Upper lobe of left lung (tissue), 6 donors: ENCODE measurements at regions not wholly inside any gene's neighbourhood (a gene's known extent, or its start where the extent isn't known, plus 50 kb on each side); places are given as distances from the start of the nearest gene placed in this dataset.

Experiments used
- ATAC-seq, 2 donors: fragments of 200-7000 bp; cut with Tn5 transposase; one replicate each; pipeline ENCODE4 v1.9.1; 2022; ENCODE audit warnings: mild to moderate bottlenecking in 2 of 2, moderate library complexity in 2 of 2; ENCODE audit not compliant: low FRiP score in 2 of 2
- DNase-seq, 2 donors: peaks; one replicate each; pipeline ENCODE4 v3.0.0-alpha.2; 2019 to 2020
- H3K27ac ChIP-seq, 4 donors: fragments of 200-600 bp; sonication (generic); one replicate each; pipeline ENCODE4 v1.5.1; 2016 to 2019
- H3K27me3 ChIP-seq, 4 donors: fragments of 200-600 bp; sonication (generic); one replicate each; pipeline ENCODE4 v1.5.1; 2017 to 2019
- H3K36me3 ChIP-seq, 4 donors: fragments of 200-600 bp; sonication (generic); one replicate each; pipeline ENCODE4 v1.5.1; 2016 to 2019
- H3K4me1 ChIP-seq, 4 donors: fragments of 200-600 bp; sonication (generic); one replicate each; pipeline ENCODE4 v1.5.1; 2018 to 2019
- H3K4me3 ChIP-seq, 4 donors: fragments of 200-600 bp; sonication (generic); one replicate each; pipeline ENCODE4 v1.5.1; 2017 to 2019; ENCODE audit warnings: mild to moderate bottlenecking in 2 of 4, moderate library complexity in 1 of 4
- H3K9me3 ChIP-seq, 4 donors: fragments of 200-600 bp; sonication (generic); one replicate each; pipeline ENCODE4 v1.5.1; 2018 to 2019
- EP300 ChIP-seq, 4 donors: sonication (generic); formaldehyde crosslinking; IDR thresholded peaks; one replicate each; pipeline ENCODE4 v1.5.1; 2017; ENCODE audit warnings: antibody characterized with exemption in 4 of 4, control low read depth in 2 of 4
- POLR2A ChIP-seq, 4 donors: fragments of 450-650 bp; IDR thresholded peaks; one replicate each; pipeline ENCODE4 v1.5.1; 2016 to 2017; ENCODE audit warnings: antibody characterized with exemption in 4 of 4, mild to moderate bottlenecking in 2 of 4
- POLR2AphosphoS5 ChIP-seq, 2 donors: sonication (generic); formaldehyde crosslinking; IDR thresholded peaks; one replicate each; pipeline ENCODE4 v1.5.1; 2017; ENCODE audit warnings: antibody characterized with exemption in 2 of 2
- WGBS, 2 donors: methylation state at CpG; one replicate each; pipeline ENCODE4 v1.1.5; 2017 to 2018; 5-methylcytosine and 5-hydroxymethylcytosine counted together
- TF ChIP-seq, protein P1 (sequence below), 6 experiments: fragments of 450-650 bp in 4 of 6; fragments of 200-600 bp in 2 of 6; sonication (generic) in 2 of 6; IDR thresholded peaks; one replicate each; pipeline ENCODE4 v1.5.1; 2016 to 2019; ENCODE audit warnings: antibody characterized with exemption in 6 of 6
- donor health status: DM: no; HTN: no; CAD: no; lungs with moderate emphysema.
- donor health status: DM: no; HTN: yes; CAD: no; lungs with severe emphysema.

DNA sequence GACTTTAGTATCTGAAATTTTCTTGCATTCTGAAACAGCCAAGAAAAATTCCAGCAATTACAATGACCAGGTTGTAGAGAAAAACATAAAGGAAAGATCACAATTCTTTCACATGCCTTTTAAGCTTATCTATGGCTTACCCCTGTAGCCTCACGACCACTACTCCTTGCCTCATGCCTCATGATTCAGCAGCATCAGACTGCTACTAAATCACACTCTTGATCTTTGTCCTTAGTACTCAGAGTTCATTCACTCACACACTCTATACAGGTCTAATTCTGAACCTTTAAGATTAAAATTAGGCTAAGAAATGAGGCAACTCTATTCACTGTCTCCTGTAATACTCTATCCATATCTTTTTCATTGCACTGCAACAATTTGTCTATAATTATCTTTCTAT lies 415.1 kb downstream of the MLLT3 start:
- WGBS, 2 donors, result 58 to 65% methylated on average over 1 of the region's 1 CpG
- ATAC-seq (no peak), DNase-seq (no peak)
- TF ChIP-seq EP300 (IDR thresholded peaks at IDR 0.05) (no peak), POLR2AphosphoS5 (IDR thresholded peaks at IDR 0.05) (no peak)
- TF ChIP-seq, protein P1, sequence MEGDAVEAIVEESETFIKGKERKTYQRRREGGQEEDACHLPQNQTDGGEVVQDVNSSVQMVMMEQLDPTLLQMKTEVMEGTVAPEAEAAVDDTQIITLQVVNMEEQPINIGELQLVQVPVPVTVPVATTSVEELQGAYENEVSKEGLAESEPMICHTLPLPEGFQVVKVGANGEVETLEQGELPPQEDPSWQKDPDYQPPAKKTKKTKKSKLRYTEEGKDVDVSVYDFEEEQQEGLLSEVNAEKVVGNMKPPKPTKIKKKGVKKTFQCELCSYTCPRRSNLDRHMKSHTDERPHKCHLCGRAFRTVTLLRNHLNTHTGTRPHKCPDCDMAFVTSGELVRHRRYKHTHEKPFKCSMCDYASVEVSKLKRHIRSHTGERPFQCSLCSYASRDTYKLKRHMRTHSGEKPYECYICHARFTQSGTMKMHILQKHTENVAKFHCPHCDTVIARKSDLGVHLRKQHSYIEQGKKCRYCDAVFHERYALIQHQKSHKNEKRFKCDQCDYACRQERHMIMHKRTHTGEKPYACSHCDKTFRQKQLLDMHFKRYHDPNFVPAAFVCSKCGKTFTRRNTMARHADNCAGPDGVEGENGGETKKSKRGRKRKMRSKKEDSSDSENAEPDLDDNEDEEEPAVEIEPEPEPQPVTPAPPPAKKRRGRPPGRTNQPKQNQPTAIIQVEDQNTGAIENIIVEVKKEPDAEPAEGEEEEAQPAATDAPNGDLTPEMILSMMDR (IDR thresholded peaks at IDR 0.05), result no peak
- H3K4me3 ChIP-seq, result no peak overlapping the region
- H3K36me3 ChIP-seq, result no peaks in the 10 kb centered on the region
- no peaks in the 10 kb centered on the region for H3K4me1 ChIP-seq
- no peaks in the 10 kb centered on the region for H3K9me3 ChIP-seq
- no peak overlapping the region for H3K27ac ChIP-seq
- H3K27me3 ChIP-seq, result no peaks in the 10 kb centered on the region

DNA sequence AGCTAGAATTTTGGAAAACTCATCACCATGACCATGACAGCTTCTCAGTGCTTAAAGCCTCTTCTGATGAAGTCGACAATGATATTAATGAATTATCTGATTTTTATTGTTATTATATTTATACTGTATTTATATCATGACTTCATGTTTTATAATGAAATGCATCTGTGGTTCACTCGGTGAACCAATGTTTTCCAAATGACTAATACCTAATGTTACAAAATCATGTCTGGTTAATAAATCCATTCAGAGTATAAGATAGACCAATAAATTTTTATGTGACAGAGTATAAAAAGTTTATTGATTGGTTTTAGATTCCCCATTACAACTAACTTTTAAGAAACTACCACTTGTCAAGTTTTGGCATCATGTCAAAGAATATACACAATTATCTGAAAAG lies 416.5 kb downstream of the MLLT3 start:
- no peak overlapping the region for H3K4me3 ChIP-seq
- TF ChIP-seq, protein P1 (IDR thresholded peaks at IDR 0.05), result no peak
- TF ChIP-seq POLR2AphosphoS5 (IDR thresholded peaks at IDR 0.05) (no peak), EP300 (IDR thresholded peaks at IDR 0.05) (no peak), POLR2A (IDR thresholded peaks at IDR 0.05) (no peak)

DNA sequence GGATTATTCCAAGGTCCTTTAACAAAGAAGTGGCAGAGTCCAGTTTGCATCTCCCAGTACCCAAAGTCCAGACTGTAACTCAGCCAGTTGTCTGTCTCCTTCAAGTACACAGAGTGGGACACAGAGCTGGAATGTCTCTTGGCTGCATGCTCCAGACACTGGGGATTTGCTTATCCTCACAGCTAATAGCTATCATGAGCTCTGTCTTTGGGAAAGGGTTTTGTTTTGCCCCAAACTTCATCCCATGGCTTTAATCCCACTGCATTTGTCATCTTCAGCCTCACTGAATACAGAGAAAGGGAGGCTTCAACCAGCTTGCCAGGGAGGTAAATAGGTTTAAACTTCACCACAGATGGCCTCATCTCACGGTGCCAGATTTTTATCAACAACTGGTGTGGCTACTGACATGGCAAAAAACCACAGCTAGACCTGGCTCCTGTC lies 412.2 kb upstream of the SLC24A2 start:
- no peaks in the 10 kb centered on the region for H3K36me3 ChIP-seq
- TF ChIP-seq POLR2AphosphoS5 (IDR thresholded peaks at IDR 0.05), result no peak
- TF ChIP-seq, protein P1 (IDR thresholded peaks at IDR 0.05), result no peak
- TF ChIP-seq EP300 (IDR thresholded peaks at IDR 0.05), result no peak
- TF ChIP-seq POLR2A (IDR thresholded peaks at IDR 0.05), result no peak
- 40 to 65% methylated on average over 1 of the region's 1 CpG for WGBS, 2 donors
- H3K4me1 ChIP-seq, result no peaks in the 10 kb centered on the region
- H3K4me3 ChIP-seq, result no peak overlapping the region
- H3K27me3 ChIP-seq, result no peaks in the 10 kb centered on the region
- H3K27ac ChIP-seq, result no peak overlapping the region
- peaks cover 0 to 2% (median 0%) of the 10 kb centered on the region in 4 donors for H3K9me3 ChIP-seq
- DNase-seq, result no peak
- ATAC-seq, result peak in 1 of 2 donors; percentile 66

More for the DNA sequence above, 416.5 kb downstream of the MLLT3 start:
- no peaks in the 10 kb centered on the region for H3K36me3 ChIP-seq
- no peak for DNase-seq
- no peaks in the 10 kb centered on the region for H3K4me1 ChIP-seq
- peak in 1 of 2 donors; percentile 42 for ATAC-seq
- whole genome bisulfite sequencing, 2 donors, result 85 to 90% methylated on average over 2 of the region's 2 CpGs
- no peaks in the 10 kb centered on the region for H3K9me3 ChIP-seq
- no peaks in the 10 kb centered on the region for H3K27me3 ChIP-seq
- no peak overlapping the region for H3K27ac ChIP-seq

DNA sequence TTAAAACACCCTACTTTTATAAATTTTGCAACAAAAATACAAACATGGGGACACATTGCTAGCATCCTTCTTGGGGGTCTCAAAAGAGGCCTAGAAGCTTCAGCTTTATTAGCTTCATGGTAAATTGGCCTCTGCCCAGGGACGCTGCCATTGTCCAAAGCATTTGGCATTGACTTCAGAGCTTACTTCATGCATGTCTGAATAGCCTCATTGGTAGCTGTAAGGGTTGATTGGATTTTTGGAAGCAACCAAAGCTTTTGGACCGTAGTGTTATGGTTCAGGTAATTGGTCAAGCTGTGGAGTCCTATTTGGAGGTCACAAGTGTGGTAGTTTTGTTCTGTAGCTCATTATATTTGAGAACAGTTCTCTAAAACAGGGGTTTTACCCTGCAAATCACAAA lies 411.7 kb upstream of the SLC24A2 start:
- TF ChIP-seq POLR2A (IDR thresholded peaks at IDR 0.05), result no peak
- TF ChIP-seq, protein P1 (IDR thresholded peaks at IDR 0.05), result no peak
- Histone ChIP-seq H3K27me3 (no peaks in the 10 kb centered on the region), H3K9me3 (peaks cover 0 to 4% (median under 1%) of the 10 kb centered on the region in 4 donors), H3K27ac (no peak overlapping the region), H3K4me1 (no peaks in the 10 kb centered on the region), H3K36me3 (no peaks in the 10 kb centered on the region), H3K4me3 (no peak overlapping the region)
- 85 to 100% methylated on average over 2 of the region's 2 CpGs for WGBS, 2 donors
- ATAC-seq, result no peak
- no peak for DNase-seq

DNA sequence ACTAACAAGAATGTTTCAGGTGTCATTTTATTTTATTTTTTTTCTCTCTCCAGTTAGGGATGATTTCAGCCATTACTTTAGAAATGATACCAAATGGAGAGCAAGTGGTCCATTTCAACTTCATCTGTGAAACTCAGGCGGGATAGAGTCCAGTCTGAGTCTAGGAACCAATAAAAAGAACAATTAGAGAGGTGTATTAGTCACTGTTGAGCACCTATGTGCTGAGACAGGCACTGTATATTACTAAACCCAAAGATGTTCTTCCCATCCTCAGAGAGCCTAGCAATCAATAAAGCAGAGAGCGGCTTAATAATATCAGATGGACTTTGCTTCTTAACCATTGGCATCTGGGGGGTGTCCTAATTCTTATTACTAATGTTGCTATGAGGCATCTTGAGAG lies 410.3 kb upstream of the SLC24A2 start:
- H3K4me1 ChIP-seq, result no peaks in the 10 kb centered on the region
- TF ChIP-seq, protein P1 (IDR thresholded peaks at IDR 0.05), result no peak
- TF ChIP-seq EP300 (IDR thresholded peaks at IDR 0.05) (no peak), POLR2AphosphoS5 (IDR thresholded peaks at IDR 0.05) (no peak), POLR2A (IDR thresholded peaks at IDR 0.05) (no peak)
- H3K9me3 ChIP-seq, result peaks cover 0 to 6% (median 2%) of the 10 kb centered on the region in 4 donors

More for the DNA sequence above, 410.3 kb upstream of the SLC24A2 start:
- Histone ChIP-seq H3K36me3 (no peaks in the 10 kb centered on the region), H3K4me3 (no peak overlapping the region), H3K27me3 (no peaks in the 10 kb centered on the region), H3K27ac (no peak overlapping the region)
- ATAC-seq (no peak), DNase-seq (no peak)
- 94 to 96% methylated on average over 2 of the region's 2 CpGs for WGBS, 2 donors
